ENCODE measurements at regions not wholly inside any gene's neighbourhood (a gene's known extent, or its start where the extent isn't known, plus 50 kb on each side); places are given as distances from the start of the nearest gene placed in this dataset.
A peak's percentile ranks its signal among the peaks of the same experiment; 100 is the strongest.

- no peak for DNase-seq (ENCODE audit: low read depth)
- no peaks in the 10 kb centered on the region for H3K9me3 ChIP-seq (ENCODE audit: control insufficient read depth, low read length)
- no peak overlapping the region for H3K9ac ChIP-seq (ENCODE audit: low read length)
These were observed 804.7 kb upstream of the PIK3C3 start for GRCh38 chr18:41150316-41150715.

GRCh38 chr18:41146301-41146700 is 808.7 kb upstream of the PIK3C3 start:
- H3K4me3 ChIP-seq (ENCODE audit: low read length): no peak overlapping the region
- H3K4me1 ChIP-seq (ENCODE audit: control insufficient read depth, insufficient read depth, low read length): peaks cover 9% of the 10 kb centered on the region
- no peaks in the 10 kb centered on the region for H3K9me3 ChIP-seq (ENCODE audit: control insufficient read depth, low read length)
- no peaks in the 10 kb centered on the region for H3K36me3 ChIP-seq (ENCODE audit: control insufficient read depth, insufficient read depth, low read length, severe bottlenecking)
- no peak overlapping the region for H3K9ac ChIP-seq (ENCODE audit: low read length)
- DNase-seq (ENCODE audit: low read depth): no peak
- H3K27me3 ChIP-seq (replicated peaks; ENCODE audit: control insufficient read depth, insufficient read depth, low read length): no peaks in the 10 kb centered on the region

More at GRCh38 chr18:41150316-41150715, 804.7 kb upstream of the PIK3C3 start:
- Histone ChIP-seq H3K4me1 (ENCODE audit: control insufficient read depth, insufficient read depth, low read length) (no peaks in the 10 kb centered on the region), H3K27me3 (replicated peaks; ENCODE audit: control insufficient read depth, insufficient read depth, low read length) (no peaks in the 10 kb centered on the region), H3K36me3 (ENCODE audit: control insufficient read depth, insufficient read depth, low read length, severe bottlenecking) (no peaks in the 10 kb centered on the region), H3K4me3 (ENCODE audit: low read length) (no peak overlapping the region)

- no peak overlapping the region for H3K4me3 ChIP-seq (ENCODE audit: low read length)
- H3K4me1 ChIP-seq (ENCODE audit: control insufficient read depth, insufficient read depth, low read length): peaks cover 9% of the 10 kb centered on the region
- H3K9ac ChIP-seq (ENCODE audit: low read length): no peak overlapping the region
- H3K36me3 ChIP-seq (ENCODE audit: control insufficient read depth, insufficient read depth, low read length, severe bottlenecking): no peaks in the 10 kb centered on the region
- DNase-seq (ENCODE audit: low read depth): peak; percentile 24
- H3K27me3 ChIP-seq (replicated peaks; ENCODE audit: control insufficient read depth, insufficient read depth, low read length): no peaks in the 10 kb centered on the region
- no peaks in the 10 kb centered on the region for H3K9me3 ChIP-seq (ENCODE audit: control insufficient read depth, low read length)
These were observed 809.5 kb upstream of the PIK3C3 start for GRCh38 chr18:41145516-41145915.

- no peak overlapping the region for H3K4me3 ChIP-seq (ENCODE audit: low read length)
- no peak overlapping the region for H3K9ac ChIP-seq (ENCODE audit: low read length)
- DNase-seq (ENCODE audit: low read depth): peak; percentile 78
- no peaks in the 10 kb centered on the region for H3K9me3 ChIP-seq (ENCODE audit: control insufficient read depth, low read length)
- peaks cover 9% of the 10 kb centered on the region for H3K4me1 ChIP-seq (ENCODE audit: control insufficient read depth, insufficient read depth, low read length)
- no peaks in the 10 kb centered on the region for H3K27me3 ChIP-seq (replicated peaks; ENCODE audit: control insufficient read depth, insufficient read depth, low read length)
- no peaks in the 10 kb centered on the region for H3K36me3 ChIP-seq (ENCODE audit: control insufficient read depth, insufficient read depth, low read length, severe bottlenecking)
These were observed 810.6 kb upstream of the PIK3C3 start for GRCh38 chr18:41144441-41144840.

GRCh38 chr18:41140506-41140905 is 814.5 kb upstream of the PIK3C3 start:
- no peak overlapping the region for H3K9ac ChIP-seq (ENCODE audit: low read length)
- H3K27me3 ChIP-seq (replicated peaks; ENCODE audit: control insufficient read depth, insufficient read depth, low read length): no peaks in the 10 kb centered on the region
- peaks cover 9% of the 10 kb centered on the region for H3K4me1 ChIP-seq (ENCODE audit: control insufficient read depth, insufficient read depth, low read length)
- H3K9me3 ChIP-seq (ENCODE audit: control insufficient read depth, low read length): peaks cover 3% of the 10 kb centered on the region
- peak; percentile 47 for DNase-seq (ENCODE audit: low read depth)
- H3K4me3 ChIP-seq (ENCODE audit: low read length): no peak overlapping the region
- H3K36me3 ChIP-seq (ENCODE audit: control insufficient read depth, insufficient read depth, low read length, severe bottlenecking): no peaks in the 10 kb centered on the region

- no peak for DNase-seq (ENCODE audit: low read depth)
- Histone ChIP-seq H3K9me3 (ENCODE audit: control insufficient read depth, low read length) (peaks cover 3% of the 10 kb centered on the region), H3K4me3 (ENCODE audit: low read length) (no peak overlapping the region), H3K4me1 (ENCODE audit: control insufficient read depth, insufficient read depth, low read length) (no peaks in the 10 kb centered on the region), H3K9ac (ENCODE audit: low read length) (no peak overlapping the region), H3K36me3 (ENCODE audit: control insufficient read depth, insufficient read depth, low read length, severe bottlenecking) (no peaks in the 10 kb centered on the region), H3K27me3 (replicated peaks; ENCODE audit: control insufficient read depth, insufficient read depth, low read length) (no peaks in the 10 kb centered on the region)
These were observed 819.9 kb upstream of the PIK3C3 start for GRCh38 chr18:41135146-41135545.

- DNase-seq (ENCODE audit: low read depth): no peak
- H3K4me3 ChIP-seq (ENCODE audit: low read length): no peak overlapping the region
- no peaks in the 10 kb centered on the region for H3K27me3 ChIP-seq (replicated peaks; ENCODE audit: control insufficient read depth, insufficient read depth, low read length)
- no peaks in the 10 kb centered on the region for H3K4me1 ChIP-seq (ENCODE audit: control insufficient read depth, insufficient read depth, low read length)
- peaks cover 3% of the 10 kb centered on the region for H3K9me3 ChIP-seq (ENCODE audit: control insufficient read depth, low read length)
- H3K9ac ChIP-seq (ENCODE audit: low read length): no peak overlapping the region
- H3K36me3 ChIP-seq (ENCODE audit: control insufficient read depth, insufficient read depth, low read length, severe bottlenecking): no peaks in the 10 kb centered on the region
These were observed 820.6 kb upstream of the PIK3C3 start for GRCh38 chr18:41134426-41134825.

GRCh38 chr18:41131050-41131449 is 824.0 kb upstream of the PIK3C3 start:
- no peaks in the 10 kb centered on the region for H3K27me3 ChIP-seq (replicated peaks; ENCODE audit: control insufficient read depth, insufficient read depth, low read length)
- H3K9me3 ChIP-seq (ENCODE audit: control insufficient read depth, low read length): no peaks in the 10 kb centered on the region
- H3K9ac ChIP-seq (ENCODE audit: low read length): no peak overlapping the region
- no peak overlapping the region for H3K4me3 ChIP-seq (ENCODE audit: low read length)
- no peak for DNase-seq (ENCODE audit: low read depth)
- no peaks in the 10 kb centered on the region for H3K36me3 ChIP-seq (ENCODE audit: control insufficient read depth, insufficient read depth, low read length, severe bottlenecking)
- no peaks in the 10 kb centered on the region for H3K4me1 ChIP-seq (ENCODE audit: control insufficient read depth, insufficient read depth, low read length)

- H3K27me3 ChIP-seq (replicated peaks; ENCODE audit: control insufficient read depth, insufficient read depth, low read length): no peaks in the 10 kb centered on the region
- H3K36me3 ChIP-seq (ENCODE audit: control insufficient read depth, insufficient read depth, low read length, severe bottlenecking): no peaks in the 10 kb centered on the region
- no peak overlapping the region for H3K9ac ChIP-seq (ENCODE audit: low read length)
- no peaks in the 10 kb centered on the region for H3K4me1 ChIP-seq (ENCODE audit: control insufficient read depth, insufficient read depth, low read length)
- no peaks in the 10 kb centered on the region for H3K9me3 ChIP-seq (ENCODE audit: control insufficient read depth, low read length)
- DNase-seq (ENCODE audit: low read depth): no peak
- no peak overlapping the region for H3K4me3 ChIP-seq (ENCODE audit: low read length)
These were observed 826.5 kb upstream of the PIK3C3 start for GRCh38 chr18:41128545-41128944.

GRCh38 chr18:41128126-41128525 is 826.9 kb upstream of the PIK3C3 start:
- no peak overlapping the region for H3K4me3 ChIP-seq (ENCODE audit: low read length)
- H3K9me3 ChIP-seq (ENCODE audit: control insufficient read depth, low read length): no peaks in the 10 kb centered on the region
- H3K36me3 ChIP-seq (ENCODE audit: control insufficient read depth, insufficient read depth, low read length, severe bottlenecking): no peaks in the 10 kb centered on the region
- no peaks in the 10 kb centered on the region for H3K27me3 ChIP-seq (replicated peaks; ENCODE audit: control insufficient read depth, insufficient read depth, low read length)
- H3K9ac ChIP-seq (ENCODE audit: low read length): no peak overlapping the region
- no peaks in the 10 kb centered on the region for H3K4me1 ChIP-seq (ENCODE audit: control insufficient read depth, insufficient read depth, low read length)
- DNase-seq (ENCODE audit: low read depth): no peak

- peak; percentile 60 for DNase-seq (ENCODE audit: low read depth)
- no peak overlapping the region for H3K9ac ChIP-seq (ENCODE audit: low read length)
- H3K36me3 ChIP-seq (ENCODE audit: control insufficient read depth, insufficient read depth, low read length, severe bottlenecking): no peaks in the 10 kb centered on the region
- H3K27me3 ChIP-seq (replicated peaks; ENCODE audit: control insufficient read depth, insufficient read depth, low read length): no peaks in the 10 kb centered on the region
- no peaks in the 10 kb centered on the region for H3K4me1 ChIP-seq (ENCODE audit: control insufficient read depth, insufficient read depth, low read length)
- H3K4me3 ChIP-seq (ENCODE audit: low read length): no peak overlapping the region
- H3K9me3 ChIP-seq (ENCODE audit: control insufficient read depth, low read length): no peaks in the 10 kb centered on the region
These were observed 828.3 kb upstream of the PIK3C3 start for GRCh38 chr18:41126541-41127235.
